Breast epithelium (tissue), 3 donors: ENCODE measurements at regions not wholly inside any gene's neighbourhood (a gene's known extent, or its start where the extent isn't known, plus 50 kb on each side); places are given as distances from the start of the nearest gene placed in this dataset.

ENCODE experiments used
- CTCF ChIP-seq, 3 donors: fragments of 450-650 bp; IDR thresholded peaks; one replicate each; pipeline ENCODE4 v1.5.1; 2016 to 2017; ENCODE audit warnings: antibody characterized with exemption in 3 of 3, mild to moderate bottlenecking in 3 of 3, moderate library complexity in 3 of 3
- POLR2A ChIP-seq: fragments of 450-650 bp; IDR thresholded peaks from one replicate; pipeline ENCODE4 v1.6.1; 2016; ENCODE audit warnings: antibody characterized with exemption, mild to moderate bottlenecking, moderate library complexity
- POLR2AphosphoS5 ChIP-seq, 3 donors: sonication (generic); formaldehyde crosslinking; IDR thresholded peaks; one replicate each; pipeline ENCODE4 v1.6.1; 2017; ENCODE audit warnings: antibody characterized with exemption in 3 of 3

- TF ChIP-seq CTCF (IDR thresholded peaks at IDR 0.05) (no peak), POLR2A (no peak), POLR2AphosphoS5 (IDR thresholded peaks at IDR 0.05) (no peak)
Measured at GRCh38 chr9:27802418-27802817, 229.1 kb upstream of the C9orf72 start.
